Lower leg skin (tissue), 3 donors: ENCODE measurements at regions not wholly inside any gene's neighbourhood (a gene's known extent, or its start where the extent isn't known, plus 50 kb on each side); places are given as distances from the start of the nearest gene placed in this dataset.

Experiments used
- CTCF ChIP-seq, 3 donors: fragments of 450-650 bp; IDR thresholded peaks; one replicate each; pipeline ENCODE4 v1.5.1; 2016; ENCODE audit warnings: antibody characterized with exemption in 3 of 3, mild to moderate bottlenecking in 3 of 3, moderate library complexity in 2 of 3
- POLR2A ChIP-seq, 2 donors: fragments of 450-650 bp; IDR thresholded peaks; one replicate each; pipeline ENCODE4 v1.6.1; 2016 to 2017; ENCODE audit warnings: antibody characterized with exemption in 2 of 2, mild to moderate bottlenecking in 1 of 2, moderate library complexity in 1 of 2

GRCh38 chr3:162142511-162142910 lies 645.9 kb downstream of the OTOL1 start:
- TF ChIP-seq CTCF (IDR thresholded peaks at IDR 0.05): no peak
- no peak for TF ChIP-seq POLR2A (IDR thresholded peaks at IDR 0.05)
